Activated naive CD4-positive, alpha-beta T cell (primary cell): ENCODE measurements at regions not wholly inside any gene's neighbourhood (a gene's known extent, or its start where the extent isn't known, plus 50 kb on each side); places are given as distances from the start of the nearest gene placed in this dataset.
"Not testable (repeated sequence)": the region's sequence is repeated elsewhere in the genome, so short reads cannot be mapped to it uniquely, and the experiment has no call there.

Experiments
- DNase-seq, 4 experiments: peaks; one replicate each; lab custom pipeline; 2025; lab: John Stamatoyannopoulos, UW

GRCh38 chr5:108696951-108697715, 50.6 kb upstream of the FER start:
- no peak for DNase-seq

GRCh38 chr5:108696407-108696806, 51.3 kb upstream of the FER start:
- DNase-seq = no peak

- DNase-seq = no peak
These were observed 59.2 kb upstream of the FER start for GRCh38 chr5:108688485-108688884.

GRCh38 chr5:108687595-108688200, 60.0 kb upstream of the FER start:
- DNase-seq = no peak

- DNase-seq = no peak
These were observed 61.0 kb upstream of the FER start for GRCh38 chr5:108686676-108687075.

GRCh38 chr5:108685448-108686216, 62.1 kb upstream of the FER start:
- DNase-seq = not testable (repeated sequence)

- DNase-seq = no peak
These were observed 66.4 kb upstream of the FER start for GRCh38 chr5:108681079-108681921.

GRCh38 chr5:108678091-108678490, 69.6 kb upstream of the FER start:
- no peak for DNase-seq

GRCh38 chr5:108675736-108676135, 72.0 kb upstream of the FER start:
- no peak for DNase-seq

- no peak for DNase-seq
These were observed 75.1 kb upstream of the FER start for GRCh38 chr5:108672639-108673038.

GRCh38 chr5:108670591-108671289, 77.0 kb upstream of the FER start:
- DNase-seq = no peak

GRCh38 chr5:108669462-108669861, 78.2 kb upstream of the FER start:
- no peak for DNase-seq

GRCh38 chr5:108661590-108662219, 86.0 kb upstream of the FER start:
- DNase-seq = no peak

GRCh38 chr5:108661024-108661423, 86.7 kb upstream of the FER start:
- DNase-seq = no peak

GRCh38 chr5:108660291-108660690, 87.4 kb upstream of the FER start:
- no peak for DNase-seq

GRCh38 chr5:108659531-108659930, 88.2 kb upstream of the FER start:
- DNase-seq = no peak

- DNase-seq = no peak
These were observed 91.8 kb upstream of the FER start for GRCh38 chr5:108655750-108656450.

GRCh38 chr5:108654051-108654450, 93.6 kb upstream of the FER start:
- DNase-seq = no peak

- no peak for DNase-seq
These were observed 94.5 kb upstream of the FER start for GRCh38 chr5:108653201-108653600.

GRCh38 chr5:108650997-108651396, 96.7 kb upstream of the FER start:
- no peak for DNase-seq
